ENCODE measurements at regions not wholly inside any gene's neighbourhood (a gene's known extent, or its start where the extent isn't known, plus 50 kb on each side); places are given as distances from the start of the nearest gene placed in this dataset.
"Not testable (repeated sequence)": the region's sequence is repeated elsewhere in the genome, so short reads cannot be mapped to it uniquely, and the experiment has no call there.

- no peak for DNase-seq (ENCODE audit: low spot score)
- H3K36me3 Mint-ChIP-seq (ENCODE audit: low read depth), result no peaks in the 10 kb centered on the region
- H3K27me3 Mint-ChIP-seq (ENCODE audit: low read depth), result peaks cover 31% of the 10 kb centered on the region
- no peaks in the 10 kb centered on the region for H3K9me3 Mint-ChIP-seq
- no peak overlapping the region for H3K27ac Mint-ChIP-seq
- intact Hi-C loops (cut with micrococcal nuclease), result no loop called here
- H3K4me1 Mint-ChIP-seq (ENCODE audit: low read depth), result no peaks in the 10 kb centered on the region
- H3K4me3 Mint-ChIP-seq (ENCODE audit: low read depth), result no peak overlapping the region
Measured at GRCh38 chr5:113689647-113690046, 176.2 kb downstream of the YTHDC2 start.

DNA sequence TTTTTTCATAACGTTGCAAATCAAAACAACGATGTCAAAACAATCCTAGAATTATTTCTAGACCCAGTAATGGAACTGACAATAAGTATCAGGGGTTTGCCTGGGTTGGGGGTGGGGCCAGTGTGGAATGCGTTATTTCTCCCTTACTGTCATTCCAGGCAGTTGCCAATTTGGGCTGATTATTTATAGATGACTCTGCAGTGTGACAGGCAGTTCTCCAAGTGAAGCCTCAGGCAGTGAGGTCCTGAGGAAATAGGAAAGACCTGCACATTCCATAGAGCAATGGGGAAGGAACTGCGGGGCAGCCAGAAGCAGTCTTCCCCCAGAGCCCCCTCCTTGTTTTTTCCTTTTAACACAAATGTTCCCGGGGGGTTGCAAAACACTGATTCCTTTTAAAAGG is 179.0 kb downstream of the YTHDC2 start:
- no peaks in the 10 kb centered on the region for H3K4me1 Mint-ChIP-seq (ENCODE audit: low read depth)
- no peak for DNase-seq (ENCODE audit: low spot score)
- intact Hi-C loops (cut with micrococcal nuclease), result no loop called here
- H3K9me3 Mint-ChIP-seq, result no peaks in the 10 kb centered on the region
- H3K4me3 Mint-ChIP-seq (ENCODE audit: low read depth), result no peak overlapping the region
- no peaks in the 10 kb centered on the region for H3K36me3 Mint-ChIP-seq (ENCODE audit: low read depth)
- no peak overlapping the region for H3K27ac Mint-ChIP-seq
- H3K27me3 Mint-ChIP-seq (ENCODE audit: low read depth), result peaks cover 32% of the 10 kb centered on the region

- Mint-ChIP-seq H3K4me3 (ENCODE audit: low read depth) (no peak overlapping the region), H3K27me3 (ENCODE audit: low read depth) (peaks cover 32% of the 10 kb centered on the region), H3K36me3 (ENCODE audit: low read depth) (no peaks in the 10 kb centered on the region), H3K27ac (no peak overlapping the region), H3K4me1 (ENCODE audit: low read depth) (no peaks in the 10 kb centered on the region), H3K9me3 (no peaks in the 10 kb centered on the region)
- DNase-seq (ENCODE audit: low spot score), result no peak
- intact Hi-C loops (cut with micrococcal nuclease), result no loop called here
Measured at GRCh38 chr5:113692891-113693457, 179.5 kb downstream of the YTHDC2 start.

DNA sequence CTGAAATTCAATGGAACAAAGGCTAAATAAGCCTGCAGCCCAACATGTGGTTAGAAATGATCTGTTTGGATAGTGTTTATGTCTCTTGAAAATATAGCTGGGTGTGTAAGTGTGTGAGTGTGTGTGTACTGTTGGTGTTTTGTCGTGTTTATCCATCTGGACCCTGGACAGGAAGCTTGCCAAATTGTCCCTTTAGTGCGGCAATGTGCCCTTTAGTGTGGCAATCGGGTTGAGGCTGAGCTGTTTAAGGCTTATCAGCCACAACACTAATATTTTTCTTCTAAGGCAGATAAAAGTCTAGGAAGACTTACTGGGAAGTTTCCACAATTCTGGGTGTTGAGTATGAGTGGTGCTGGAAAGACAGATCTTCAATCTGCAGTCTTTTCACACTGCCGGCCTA is 180.2 kb downstream of the YTHDC2 start:
- no peak for DNase-seq (ENCODE audit: low spot score)
- no peaks in the 10 kb centered on the region for H3K36me3 Mint-ChIP-seq (ENCODE audit: low read depth)
- H3K4me3 Mint-ChIP-seq (ENCODE audit: low read depth), result no peak overlapping the region
- no peaks in the 10 kb centered on the region for H3K9me3 Mint-ChIP-seq
- no peak overlapping the region for H3K27ac Mint-ChIP-seq
- peaks cover 32% of the 10 kb centered on the region for H3K27me3 Mint-ChIP-seq (ENCODE audit: low read depth)
- H3K4me1 Mint-ChIP-seq (ENCODE audit: low read depth), result no peaks in the 10 kb centered on the region
- intact Hi-C loops (cut with micrococcal nuclease), result no loop called here

GRCh38 chr5:113694576-113694975 is 181.1 kb downstream of the YTHDC2 start:
- H3K27me3 Mint-ChIP-seq (ENCODE audit: low read depth), result peaks cover 30% of the 10 kb centered on the region

DNA sequence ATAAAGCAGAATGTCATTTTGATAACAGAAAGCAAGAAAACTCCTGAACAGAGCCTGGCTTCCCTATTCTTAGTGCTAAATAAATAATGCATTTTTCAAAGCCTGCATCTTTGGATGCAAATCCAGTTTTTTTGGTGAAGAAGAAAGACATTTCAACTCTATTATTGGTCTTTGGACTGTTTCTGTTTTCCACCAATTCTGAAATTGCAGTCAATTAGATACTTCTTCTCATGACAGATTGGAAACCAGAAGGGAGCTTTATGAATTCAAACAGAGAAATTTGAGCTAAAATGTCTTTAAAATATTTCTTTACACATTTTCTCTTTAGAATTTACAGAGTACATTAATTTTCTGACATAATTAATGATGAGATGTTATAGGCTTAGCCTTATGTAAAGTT is 189.8 kb downstream of the YTHDC2 start:
- H3K27me3 Mint-ChIP-seq (ENCODE audit: low read depth), result no peaks in the 10 kb centered on the region
- DNase-seq (ENCODE audit: low spot score), result no peak
- no peak overlapping the region for H3K4me3 Mint-ChIP-seq (ENCODE audit: low read depth)
- H3K9me3 Mint-ChIP-seq, result peaks cover 7% of the 10 kb centered on the region
- intact Hi-C loops (cut with micrococcal nuclease), result no loop called here
- H3K36me3 Mint-ChIP-seq (ENCODE audit: low read depth), result no peaks in the 10 kb centered on the region
- no peaks in the 10 kb centered on the region for H3K4me1 Mint-ChIP-seq (ENCODE audit: low read depth)
- H3K27ac Mint-ChIP-seq, result no peak overlapping the region

More at GRCh38 chr5:113694576-113694975, 181.1 kb downstream of the YTHDC2 start:
- no peak overlapping the region for H3K4me3 Mint-ChIP-seq (ENCODE audit: low read depth)
- no peaks in the 10 kb centered on the region for H3K4me1 Mint-ChIP-seq (ENCODE audit: low read depth)
- no peaks in the 10 kb centered on the region for H3K36me3 Mint-ChIP-seq (ENCODE audit: low read depth)
- H3K9me3 Mint-ChIP-seq, result no peaks in the 10 kb centered on the region
- H3K27ac Mint-ChIP-seq, result no peak overlapping the region
- intact Hi-C loops (cut with micrococcal nuclease), result no loop called here
- no peak for DNase-seq (ENCODE audit: low spot score)

- H3K27me3 Mint-ChIP-seq (ENCODE audit: low read depth), result no peaks in the 10 kb centered on the region
- H3K4me1 Mint-ChIP-seq (ENCODE audit: low read depth), result no peaks in the 10 kb centered on the region
- intact Hi-C loops (cut with micrococcal nuclease), result no loop called here
- H3K36me3 Mint-ChIP-seq (ENCODE audit: low read depth), result no peaks in the 10 kb centered on the region
- DNase-seq (ENCODE audit: low spot score), result no peak
- no peak overlapping the region for H3K4me3 Mint-ChIP-seq (ENCODE audit: low read depth)
- peaks cover 7% of the 10 kb centered on the region for H3K9me3 Mint-ChIP-seq
- H3K27ac Mint-ChIP-seq, result no peak overlapping the region
Measured at GRCh38 chr5:113705657-113706056, 192.2 kb downstream of the YTHDC2 start.

DNA sequence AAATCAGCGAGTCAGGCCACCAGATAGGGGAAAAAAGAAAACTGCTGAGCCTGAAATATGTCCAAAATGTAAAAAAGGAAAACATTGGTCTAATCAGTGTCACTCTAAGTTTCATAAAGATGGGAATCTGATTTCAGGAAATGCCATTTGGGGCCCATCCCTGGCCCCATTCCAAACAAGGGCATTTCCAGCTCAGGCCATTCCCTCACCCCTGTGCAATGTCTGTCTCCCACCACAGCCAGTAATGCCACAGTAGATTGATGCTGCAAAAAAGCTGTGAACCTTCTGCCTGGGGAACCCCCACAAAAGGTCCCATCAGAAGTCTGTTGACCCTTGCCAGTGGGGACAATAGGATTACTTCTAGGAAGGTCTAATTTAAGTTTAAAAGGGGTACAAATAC is 199.6 kb downstream of the YTHDC2 start:
- H3K27me3 Mint-ChIP-seq (ENCODE audit: low read depth), result no peaks in the 10 kb centered on the region
- intact Hi-C loops (cut with micrococcal nuclease), result no loop called here
- H3K27ac Mint-ChIP-seq, result no peak overlapping the region
- H3K9me3 Mint-ChIP-seq, result peaks cover 18% of the 10 kb centered on the region
- no peaks in the 10 kb centered on the region for H3K4me1 Mint-ChIP-seq (ENCODE audit: low read depth)
- H3K36me3 Mint-ChIP-seq (ENCODE audit: low read depth), result no peaks in the 10 kb centered on the region
- no peak overlapping the region for H3K4me3 Mint-ChIP-seq (ENCODE audit: low read depth)
- DNase-seq (ENCODE audit: low spot score), result no peak

GRCh38 chr5:113715921-113716320 is 202.4 kb downstream of the YTHDC2 start:
- H3K4me1 Mint-ChIP-seq (ENCODE audit: low read depth); H3K36me3 Mint-ChIP-seq (ENCODE audit: low read depth); intact Hi-C loops (cut with micrococcal nuclease); H3K27me3 Mint-ChIP-seq (ENCODE audit: low read depth); DNase-seq (ENCODE audit: low spot score); H3K27ac Mint-ChIP-seq; H3K4me3 Mint-ChIP-seq (ENCODE audit: low read depth): not testable (repeated sequence)
- peaks cover 18% of the 10 kb centered on the region for H3K9me3 Mint-ChIP-seq

DNA sequence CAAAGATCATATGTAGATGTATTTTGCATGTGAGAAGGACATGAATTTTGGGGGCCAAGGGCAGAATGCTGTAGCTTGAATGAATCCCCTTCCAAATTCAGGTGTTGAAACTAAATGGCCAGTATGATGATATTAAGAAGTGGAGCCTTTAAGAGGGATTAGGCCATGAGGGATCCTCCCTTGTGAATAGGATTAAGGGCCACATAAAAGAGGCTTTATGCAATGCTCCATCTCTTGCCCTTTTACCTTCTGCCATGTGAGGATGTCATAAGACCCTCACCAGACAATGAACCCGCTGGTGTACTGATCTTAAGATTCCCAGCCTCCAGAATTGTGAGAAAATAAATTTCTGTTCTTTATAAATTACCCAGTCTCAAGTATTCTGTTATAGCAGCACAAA is 206.1 kb downstream of the YTHDC2 start:
- Mint-ChIP-seq H3K27ac (no peak overlapping the region), H3K27me3 (ENCODE audit: low read depth) (no peaks in the 10 kb centered on the region), H3K4me3 (ENCODE audit: low read depth) (no peak overlapping the region), H3K9me3 (peaks cover 17% of the 10 kb centered on the region), H3K4me1 (ENCODE audit: low read depth) (no peaks in the 10 kb centered on the region), H3K36me3 (ENCODE audit: low read depth) (no peaks in the 10 kb centered on the region)
- intact Hi-C loops (cut with micrococcal nuclease), result no loop called here
- DNase-seq (ENCODE audit: low spot score), result no peak

DNA sequence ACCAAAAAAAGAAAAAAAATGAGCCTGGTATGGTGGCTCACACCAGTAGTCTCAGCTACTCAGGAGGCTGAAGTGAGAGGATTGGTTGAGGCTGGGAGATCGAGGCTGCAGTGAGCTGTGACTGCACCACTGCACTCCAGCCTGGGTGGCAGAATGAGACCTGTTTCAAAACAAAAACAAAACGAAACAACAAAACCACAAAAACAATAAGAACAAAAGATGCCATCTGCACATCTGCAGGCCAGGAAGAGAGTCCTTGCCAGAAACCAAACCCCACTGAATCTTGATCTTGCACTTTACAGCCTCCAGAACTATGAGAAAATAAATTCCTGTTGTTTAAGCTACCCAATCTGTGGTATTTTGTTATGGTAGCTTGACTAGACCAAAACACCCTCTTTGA is 207.7 kb downstream of the YTHDC2 start:
- Mint-ChIP-seq H3K9me3 (peaks cover 5% of the 10 kb centered on the region), H3K36me3 (ENCODE audit: low read depth) (no peaks in the 10 kb centered on the region), H3K4me1 (ENCODE audit: low read depth) (no peaks in the 10 kb centered on the region), H3K4me3 (ENCODE audit: low read depth) (no peak overlapping the region), H3K27me3 (ENCODE audit: low read depth) (no peaks in the 10 kb centered on the region), H3K27ac (no peak overlapping the region)
- intact Hi-C loops (cut with micrococcal nuclease), result no loop called here
- no peak for DNase-seq (ENCODE audit: low spot score)

DNA sequence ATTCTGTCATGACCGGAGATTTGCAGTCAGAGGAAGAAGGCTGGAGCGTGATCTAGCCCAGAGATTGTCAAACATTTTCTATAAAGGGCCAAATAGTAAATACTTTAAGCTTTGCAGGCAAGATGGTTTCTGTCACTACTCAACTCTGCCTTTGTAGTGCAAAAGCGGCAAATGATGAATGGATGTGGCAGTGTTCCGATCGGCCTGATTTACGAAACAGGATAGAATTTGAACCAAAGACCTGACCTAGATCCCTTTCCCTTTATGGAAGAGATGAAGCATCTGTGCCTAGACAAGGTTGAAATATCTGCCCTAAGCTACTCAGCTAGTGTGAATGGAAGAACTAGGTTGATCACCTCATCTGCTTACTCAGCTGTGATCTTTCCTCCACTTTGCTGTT is 209.5 kb downstream of the YTHDC2 start:
- Mint-ChIP-seq H3K27ac (no peak overlapping the region), H3K4me1 (ENCODE audit: low read depth) (no peaks in the 10 kb centered on the region), H3K36me3 (ENCODE audit: low read depth) (no peaks in the 10 kb centered on the region), H3K27me3 (ENCODE audit: low read depth) (no peaks in the 10 kb centered on the region), H3K9me3 (no peaks in the 10 kb centered on the region), H3K4me3 (ENCODE audit: low read depth) (no peak overlapping the region)
- intact Hi-C loops (cut with micrococcal nuclease), result no loop called here
- no peak for DNase-seq (ENCODE audit: low spot score)

GRCh38 chr5:113735751-113736150 is 222.3 kb downstream of the YTHDC2 start:
- Mint-ChIP-seq H3K9me3 (no peaks in the 10 kb centered on the region), H3K4me1 (ENCODE audit: low read depth) (no peaks in the 10 kb centered on the region), H3K36me3 (ENCODE audit: low read depth) (no peaks in the 10 kb centered on the region), H3K4me3 (ENCODE audit: low read depth) (no peak overlapping the region), H3K27ac (no peak overlapping the region), H3K27me3 (ENCODE audit: low read depth) (no peaks in the 10 kb centered on the region)
- intact Hi-C loops (cut with micrococcal nuclease), result no loop called here
- DNase-seq (ENCODE audit: low spot score), result no peak

DNA sequence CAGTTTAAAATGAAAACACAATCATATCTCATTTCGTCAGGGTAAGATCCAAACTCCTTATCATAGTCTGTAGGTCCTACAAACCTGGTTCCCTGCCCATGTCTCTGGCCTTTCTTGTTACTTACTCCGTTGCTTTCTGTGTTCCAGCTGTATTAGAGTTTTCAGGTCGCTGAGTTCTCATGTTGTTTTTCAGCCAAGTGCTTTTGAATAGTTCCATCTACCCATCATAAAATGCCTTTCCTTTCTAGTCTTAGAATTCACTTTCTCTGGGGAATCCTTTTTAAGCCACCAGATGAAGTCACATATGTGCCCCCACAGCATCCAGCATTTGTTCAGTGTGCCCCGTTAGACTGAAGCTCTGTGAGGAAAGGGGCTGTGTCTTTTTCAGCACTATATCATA is 228.7 kb downstream of the YTHDC2 start:
- H3K36me3 Mint-ChIP-seq (ENCODE audit: low read depth), result no peaks in the 10 kb centered on the region
- H3K4me3 Mint-ChIP-seq (ENCODE audit: low read depth), result no peak overlapping the region
- no peak for DNase-seq (ENCODE audit: low spot score)
- intact Hi-C loops (cut with micrococcal nuclease), result no loop called here
- no peak overlapping the region for H3K27ac Mint-ChIP-seq
- H3K27me3 Mint-ChIP-seq (ENCODE audit: low read depth), result no peaks in the 10 kb centered on the region
- H3K9me3 Mint-ChIP-seq, result no peaks in the 10 kb centered on the region
- no peaks in the 10 kb centered on the region for H3K4me1 Mint-ChIP-seq (ENCODE audit: low read depth)
